ENCODE measurements at regions not wholly inside any gene's neighbourhood (a gene's known extent, or its start where the extent isn't known, plus 50 kb on each side); places are given as distances from the start of the nearest gene placed in this dataset.

- TF ChIP-seq ZNF274 (IDR thresholded peaks at IDR 0.05; ENCODE audit: low read depth, low read length) (no peak), YY1 (IDR thresholded peaks at IDR 0.05; ENCODE audit: insufficient read depth, insufficient read length) (no peak), SUZ12 (IDR thresholded peaks at IDR 0.05; ENCODE audit: extremely low read depth, insufficient read depth, insufficient read length) (no peak)
These were observed 79.6 kb upstream of the MAP3K4 start for GRCh38 chr6:160911949-160912348.
